ENCODE measurements at regions not wholly inside any gene's neighbourhood (a gene's known extent, or its start where the extent isn't known, plus 50 kb on each side); places are given as distances from the start of the nearest gene placed in this dataset.

DNA sequence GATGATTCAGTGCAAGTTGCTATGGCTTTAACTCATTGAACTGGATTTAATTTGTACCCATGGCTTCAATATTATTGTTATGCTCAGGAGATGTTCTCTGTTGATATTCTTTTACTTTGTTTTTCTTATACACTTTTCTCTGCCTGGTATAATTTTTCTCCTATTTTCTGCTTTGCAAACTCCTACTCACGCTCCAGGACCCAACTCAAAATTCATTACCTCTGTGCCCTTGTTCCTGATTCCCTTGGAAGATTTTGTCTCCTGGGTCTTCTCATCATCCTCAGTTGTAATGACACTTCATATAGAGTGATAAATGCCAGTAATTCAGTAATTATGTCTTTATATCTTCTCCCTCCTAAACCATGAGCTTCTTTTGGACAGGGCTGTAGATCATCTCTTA, 259.9 kb upstream of the JADE1 start:
- H3K4me1 ChIP-seq, result peaks cover 0 to 18% (median 13%) of the 10 kb centered on the region in 9 donors
- H3K27me3 ChIP-seq, result no peaks in the 10 kb centered on the region
- H3K9me3 ChIP-seq, result peaks cover 0 to 10% (median 0%) of the 10 kb centered on the region in 11 donors
- no peak overlapping the region for H3K27ac ChIP-seq
- H3K36me3 ChIP-seq, result no peaks in the 10 kb centered on the region
- intact Hi-C loops (cut with DNase I), result loop anchor here in 3 of 10 donors (5.0 to 10.0 kb wide), 4 partner anchors 32 to 355 kb away; no protein-coding TSS in a partner anchor
- no peak overlapping the region for H3K4me3 ChIP-seq
- 94 to 97% methylated on average over 1 of the region's 1 CpG for WGBS, 2 donors
- TF ChIP-seq, protein P1, sequence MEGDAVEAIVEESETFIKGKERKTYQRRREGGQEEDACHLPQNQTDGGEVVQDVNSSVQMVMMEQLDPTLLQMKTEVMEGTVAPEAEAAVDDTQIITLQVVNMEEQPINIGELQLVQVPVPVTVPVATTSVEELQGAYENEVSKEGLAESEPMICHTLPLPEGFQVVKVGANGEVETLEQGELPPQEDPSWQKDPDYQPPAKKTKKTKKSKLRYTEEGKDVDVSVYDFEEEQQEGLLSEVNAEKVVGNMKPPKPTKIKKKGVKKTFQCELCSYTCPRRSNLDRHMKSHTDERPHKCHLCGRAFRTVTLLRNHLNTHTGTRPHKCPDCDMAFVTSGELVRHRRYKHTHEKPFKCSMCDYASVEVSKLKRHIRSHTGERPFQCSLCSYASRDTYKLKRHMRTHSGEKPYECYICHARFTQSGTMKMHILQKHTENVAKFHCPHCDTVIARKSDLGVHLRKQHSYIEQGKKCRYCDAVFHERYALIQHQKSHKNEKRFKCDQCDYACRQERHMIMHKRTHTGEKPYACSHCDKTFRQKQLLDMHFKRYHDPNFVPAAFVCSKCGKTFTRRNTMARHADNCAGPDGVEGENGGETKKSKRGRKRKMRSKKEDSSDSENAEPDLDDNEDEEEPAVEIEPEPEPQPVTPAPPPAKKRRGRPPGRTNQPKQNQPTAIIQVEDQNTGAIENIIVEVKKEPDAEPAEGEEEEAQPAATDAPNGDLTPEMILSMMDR (IDR thresholded peaks at IDR 0.05), result no peak
- ATAC-seq, result no peak
- DNase-seq, result no peak

DNA sequence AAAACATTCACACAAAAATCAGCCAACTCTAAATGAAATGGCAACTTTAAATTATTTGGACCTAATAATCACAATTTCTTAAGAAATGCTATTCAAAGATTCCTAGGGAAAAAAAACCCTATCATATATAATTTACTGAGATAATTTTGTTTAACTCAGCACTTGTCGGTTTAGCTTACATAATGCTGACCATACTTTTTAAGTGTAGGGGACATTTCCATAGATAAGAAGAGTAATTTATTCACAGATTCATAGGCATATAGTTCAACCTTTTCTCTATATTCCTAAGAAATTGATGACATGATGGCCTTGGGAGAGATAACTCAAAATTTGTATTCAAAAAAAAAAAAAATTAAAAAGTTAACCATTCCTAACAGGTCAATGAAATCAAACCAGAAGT, 260.8 kb upstream of the PGRMC2 start:
- H3K4me1 ChIP-seq, result peaks cover 0 to 20% (median 6%) of the 10 kb centered on the region in 9 donors
- TF ChIP-seq, protein P1 (IDR thresholded peaks at IDR 0.05), result no peak
- ATAC-seq (no peak), DNase-seq (no peak)
- H3K27me3 ChIP-seq, result no peaks in the 10 kb centered on the region
- H3K4me3 ChIP-seq, result no peak overlapping the region
- 95 to 97% methylated on average over 1 of the region's 1 CpG for WGBS, 2 donors
- peaks cover 0 to 10% (median 0%) of the 10 kb centered on the region in 11 donors for H3K9me3 ChIP-seq
- H3K27ac ChIP-seq, result no peak overlapping the region
- H3K36me3 ChIP-seq, result no peaks in the 10 kb centered on the region
- intact Hi-C loops (cut with DNase I), result no loop called here

DNA sequence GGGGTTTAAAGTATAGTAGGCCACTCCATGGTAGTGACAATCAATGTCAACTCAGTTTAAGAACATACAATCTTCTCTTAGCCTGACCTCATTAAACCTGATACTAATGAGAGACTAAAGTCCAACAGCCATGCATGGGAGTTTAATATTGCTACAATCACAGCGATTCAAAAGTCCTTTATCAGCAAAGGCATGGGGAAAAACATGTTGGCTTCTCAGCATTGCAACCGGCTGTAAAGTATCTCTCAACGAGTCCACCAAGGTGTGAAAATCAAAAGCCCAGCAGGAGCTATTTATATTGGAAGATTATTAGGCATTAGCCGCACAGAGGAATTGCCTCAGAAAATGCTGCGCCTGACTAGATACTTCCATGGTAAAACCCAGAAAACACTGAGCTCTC, 256.7 kb upstream of the PGRMC2 start:
- 48 to 65% methylated on average over 5 of the region's 5 CpGs for WGBS, 2 donors

DNA sequence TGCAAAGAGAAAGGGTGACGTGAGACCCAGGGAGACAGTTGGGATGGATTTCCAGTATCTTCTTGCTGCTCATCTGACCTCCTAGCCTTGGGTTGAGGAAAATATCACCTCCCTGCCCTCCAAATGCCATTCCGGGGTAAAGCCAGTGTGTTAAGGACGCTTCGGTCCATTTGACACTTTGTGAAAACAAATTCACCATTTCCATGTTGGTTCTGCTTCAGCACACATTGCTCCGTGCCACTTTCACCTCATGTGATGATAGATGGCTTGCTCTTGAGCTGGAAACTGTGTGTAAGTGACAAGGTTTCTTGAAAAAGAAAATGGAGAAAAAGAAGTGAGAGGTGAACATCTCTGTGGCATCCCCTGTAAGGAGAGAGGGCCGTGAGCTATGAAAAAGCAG, 256.1 kb upstream of the PGRMC2 start:
- DNase-seq (no peak), ATAC-seq (no peak)
- 80 to 92% methylated on average over 6 of the region's 6 CpGs for WGBS, 2 donors
- Histone ChIP-seq H3K4me3 (no peak overlapping the region), H3K27ac (no peak overlapping the region), H3K4me1 (peaks cover 0 to 12% (median 0%) of the 10 kb centered on the region in 9 donors), H3K27me3 (no peaks in the 10 kb centered on the region), H3K9me3 (no peaks in the 10 kb centered on the region), H3K36me3 (no peaks in the 10 kb centered on the region)
- intact Hi-C loops (cut with DNase I), result no loop called here
- TF ChIP-seq, protein P1 (IDR thresholded peaks at IDR 0.05), result no peak

More for the DNA sequence above, 256.7 kb upstream of the PGRMC2 start:
- DNase-seq (no peak), ATAC-seq (peak in 6 of 8 donors; percentile 33 to 66 (median 48))
- peaks cover 0 to 12% (median 0%) of the 10 kb centered on the region in 9 donors for H3K4me1 ChIP-seq
- no peaks in the 10 kb centered on the region for H3K27me3 ChIP-seq
- intact Hi-C loops (cut with DNase I), result no loop called here
- no peak overlapping the region for H3K4me3 ChIP-seq
- no peaks in the 10 kb centered on the region for H3K9me3 ChIP-seq
- H3K27ac ChIP-seq, result peak overlapping the region in 1 of 10 donors; percentile 7
- TF ChIP-seq, protein P1 (IDR thresholded peaks at IDR 0.05), result no peak
- no peaks in the 10 kb centered on the region for H3K36me3 ChIP-seq

Measured in heart right ventricle (tissue), 16 donors.